CD4-positive, alpha-beta T cell treated with Interleukin-15 for 1 hour (primary cell): ENCODE measurements at regions not wholly inside any gene's neighbourhood (a gene's known extent, or its start where the extent isn't known, plus 50 kb on each side); places are given as distances from the start of the nearest gene placed in this dataset.

Experiments
- DNase-seq: peaks from one replicate; pipeline ENCODE4 v3.0.0-alpha.2; 2020

- no peak for DNase-seq
Measured at GRCh38 chr7:132072873-132073272, 503.4 kb downstream of the PLXNA4 start.

- DNase-seq = no peak
Measured at GRCh38 chr7:132072165-132072564, 504.1 kb downstream of the PLXNA4 start.

- no peak for DNase-seq
Measured at GRCh38 chr7:132069306-132069705, 507.0 kb downstream of the PLXNA4 start.

GRCh38 chr7:132066761-132067171 lies 509.5 kb downstream of the PLXNA4 start:
- no peak for DNase-seq

GRCh38 chr7:132065989-132066603 lies 509.7 kb upstream of the PODXL start:
- no peak for DNase-seq

- DNase-seq = no peak
Measured at GRCh38 chr7:132065193-132065988, 509.0 kb upstream of the PODXL start.

- DNase-seq = no peak
Measured at GRCh38 chr7:132063800-132064199, 507.4 kb upstream of the PODXL start.

- DNase-seq = no peak
Measured at GRCh38 chr7:132061937-132062336, 505.5 kb upstream of the PODXL start.

- DNase-seq = no peak
Measured at GRCh38 chr7:132059141-132059540, 502.7 kb upstream of the PODXL start.

- DNase-seq = no peak
Measured at GRCh38 chr7:132055336-132056120, 499.1 kb upstream of the PODXL start.

- no peak for DNase-seq
Measured at GRCh38 chr7:132053871-132054270, 497.4 kb upstream of the PODXL start.

GRCh38 chr7:132051311-132051710 lies 494.9 kb upstream of the PODXL start:
- no peak for DNase-seq

- no peak for DNase-seq
Measured at GRCh38 chr7:132049462-132050304, 493.3 kb upstream of the PODXL start.

GRCh38 chr7:132045481-132045980 lies 489.1 kb upstream of the PODXL start:
- no peak for DNase-seq

GRCh38 chr7:132045002-132045401 lies 488.6 kb upstream of the PODXL start:
- no peak for DNase-seq

GRCh38 chr7:132044247-132044646 lies 487.8 kb upstream of the PODXL start:
- no peak for DNase-seq

- DNase-seq = no peak
Measured at GRCh38 chr7:132041108-132041507, 484.7 kb upstream of the PODXL start.

- no peak for DNase-seq
Measured at GRCh38 chr7:132035517-132036362, 479.3 kb upstream of the PODXL start.

- DNase-seq = no peak
Measured at GRCh38 chr7:132034748-132035416, 478.5 kb upstream of the PODXL start.

GRCh38 chr7:132030883-132031282 lies 474.5 kb upstream of the PODXL start:
- DNase-seq = no peak

- DNase-seq = no peak
Measured at GRCh38 chr7:132030086-132030568, 473.7 kb upstream of the PODXL start.
